ENCODE measurements at regions not wholly inside any gene's neighbourhood (a gene's known extent, or its start where the extent isn't known, plus 50 kb on each side); places are given as distances from the start of the nearest gene placed in this dataset.

DNA sequence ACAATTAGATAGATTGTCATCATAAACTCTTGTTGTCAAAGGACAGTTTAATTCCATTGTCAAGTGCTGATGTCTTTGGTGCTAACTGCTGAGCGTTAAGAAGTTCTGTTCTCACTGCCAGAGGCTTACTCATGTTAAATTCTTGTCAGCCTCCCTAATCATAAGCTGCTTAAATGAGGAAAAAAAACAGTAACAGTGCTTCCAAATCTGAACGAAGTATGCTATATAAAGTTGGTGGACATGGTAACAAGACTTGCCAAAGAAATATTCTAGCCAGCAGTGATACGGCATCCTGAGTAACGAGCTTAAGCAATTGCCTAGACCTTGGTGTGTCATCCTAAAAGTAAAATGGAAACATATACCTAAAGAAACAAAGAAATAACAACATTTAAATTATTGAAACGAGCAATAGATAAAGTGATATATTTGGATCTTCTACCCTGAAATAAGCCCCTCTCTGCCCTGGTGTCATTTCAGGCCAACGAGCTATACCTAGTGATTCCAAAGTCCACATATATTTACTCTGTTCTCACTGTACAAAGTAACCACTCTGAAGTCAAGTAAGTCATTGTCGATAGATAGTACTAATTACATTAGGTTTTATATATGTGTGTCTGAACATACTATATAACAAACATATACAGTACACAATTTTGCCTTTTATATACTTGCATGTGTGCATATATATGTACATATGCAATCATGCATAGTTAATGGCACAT is 339.7 kb upstream of the HS3ST1 start:
- TF ChIP-seq, protein P1, sequence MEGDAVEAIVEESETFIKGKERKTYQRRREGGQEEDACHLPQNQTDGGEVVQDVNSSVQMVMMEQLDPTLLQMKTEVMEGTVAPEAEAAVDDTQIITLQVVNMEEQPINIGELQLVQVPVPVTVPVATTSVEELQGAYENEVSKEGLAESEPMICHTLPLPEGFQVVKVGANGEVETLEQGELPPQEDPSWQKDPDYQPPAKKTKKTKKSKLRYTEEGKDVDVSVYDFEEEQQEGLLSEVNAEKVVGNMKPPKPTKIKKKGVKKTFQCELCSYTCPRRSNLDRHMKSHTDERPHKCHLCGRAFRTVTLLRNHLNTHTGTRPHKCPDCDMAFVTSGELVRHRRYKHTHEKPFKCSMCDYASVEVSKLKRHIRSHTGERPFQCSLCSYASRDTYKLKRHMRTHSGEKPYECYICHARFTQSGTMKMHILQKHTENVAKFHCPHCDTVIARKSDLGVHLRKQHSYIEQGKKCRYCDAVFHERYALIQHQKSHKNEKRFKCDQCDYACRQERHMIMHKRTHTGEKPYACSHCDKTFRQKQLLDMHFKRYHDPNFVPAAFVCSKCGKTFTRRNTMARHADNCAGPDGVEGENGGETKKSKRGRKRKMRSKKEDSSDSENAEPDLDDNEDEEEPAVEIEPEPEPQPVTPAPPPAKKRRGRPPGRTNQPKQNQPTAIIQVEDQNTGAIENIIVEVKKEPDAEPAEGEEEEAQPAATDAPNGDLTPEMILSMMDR (IDR thresholded peaks at IDR 0.05; ENCODE audit: extremely low read depth, insufficient read depth, missing control alignments): no peak
- in situ Hi-C loops (cut with MboI; ENCODE audit: low pct_unique_long_range_greater_than_20kb, low sequenced_read_pairs, unreplicated experiment): no loop called here
- no peak for DNase-seq (ENCODE audit: low spot score)

DNA sequence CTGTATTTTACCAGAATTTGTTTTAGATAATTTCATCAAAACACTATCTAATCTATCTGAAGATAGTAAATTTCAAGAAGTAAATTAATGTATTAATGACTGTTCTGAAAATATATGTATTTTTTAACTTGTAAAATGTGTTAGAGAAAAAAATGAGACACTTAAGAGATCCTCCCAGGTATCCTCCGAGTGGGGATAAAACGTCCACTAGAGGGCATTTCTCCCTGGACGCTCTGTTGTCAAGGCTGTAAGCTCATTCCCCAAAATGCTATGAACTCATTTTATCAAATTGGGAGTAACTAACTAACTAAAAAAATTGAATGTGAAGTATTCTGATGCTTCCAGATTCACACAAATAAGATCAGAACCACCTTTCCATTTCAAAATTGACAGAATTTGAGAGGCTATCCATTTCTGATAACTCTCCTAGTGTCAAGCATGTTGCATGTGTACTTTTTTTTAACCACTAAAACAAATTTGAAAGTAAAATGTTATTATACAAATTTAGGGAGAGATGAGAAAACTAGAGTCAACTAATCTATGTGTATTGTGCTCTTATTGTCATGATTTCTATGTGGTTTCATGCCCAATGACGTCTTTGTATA is 337.3 kb upstream of the HS3ST1 start:
- TF ChIP-seq, protein P1 (IDR thresholded peaks at IDR 0.05; ENCODE audit: extremely low read depth, insufficient read depth, missing control alignments): peak; percentile 68
- peak; percentile 17 for DNase-seq (ENCODE audit: low spot score)
- in situ Hi-C loops (cut with MboI; ENCODE audit: low pct_unique_long_range_greater_than_20kb, low sequenced_read_pairs, unreplicated experiment): no loop called here

DNA sequence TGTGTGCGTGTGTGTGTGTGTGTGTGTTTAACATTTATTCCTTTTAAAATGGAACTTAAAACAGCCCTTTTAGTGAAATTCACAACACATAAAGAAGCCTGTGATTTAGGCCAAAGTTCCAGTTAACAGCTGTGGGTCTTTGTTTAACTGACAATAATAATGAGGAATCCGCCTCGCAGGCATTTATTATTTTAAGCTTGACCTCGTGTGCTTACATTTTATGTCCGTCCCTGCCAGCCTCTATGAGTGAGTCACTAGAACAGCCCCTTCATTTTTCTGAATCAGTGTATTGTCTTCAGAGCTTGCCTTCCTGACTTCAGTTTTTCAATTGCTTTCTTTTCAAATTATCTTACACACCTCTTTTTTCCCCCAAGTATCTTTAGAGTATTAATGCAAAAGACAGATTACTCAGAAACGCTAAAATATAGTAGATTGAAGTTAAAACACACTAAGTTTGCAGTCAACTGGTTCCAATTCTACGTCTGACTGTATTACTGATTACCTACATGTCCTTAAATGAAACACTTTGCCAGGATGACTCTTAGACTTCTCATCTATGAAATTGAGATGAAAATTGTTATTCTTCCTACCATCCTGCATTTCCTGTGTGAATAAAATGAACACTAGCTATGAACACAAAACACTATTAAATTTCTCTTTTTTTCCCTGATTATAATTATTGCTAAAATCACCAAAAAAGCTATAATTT is 319.6 kb upstream of the HS3ST1 start:
- TF ChIP-seq, protein P1 (IDR thresholded peaks at IDR 0.05; ENCODE audit: extremely low read depth, insufficient read depth, missing control alignments): no peak
- DNase-seq (ENCODE audit: low spot score): no peak
- in situ Hi-C loops (cut with MboI; ENCODE audit: low pct_unique_long_range_greater_than_20kb, low sequenced_read_pairs, unreplicated experiment): no loop called here

DNA sequence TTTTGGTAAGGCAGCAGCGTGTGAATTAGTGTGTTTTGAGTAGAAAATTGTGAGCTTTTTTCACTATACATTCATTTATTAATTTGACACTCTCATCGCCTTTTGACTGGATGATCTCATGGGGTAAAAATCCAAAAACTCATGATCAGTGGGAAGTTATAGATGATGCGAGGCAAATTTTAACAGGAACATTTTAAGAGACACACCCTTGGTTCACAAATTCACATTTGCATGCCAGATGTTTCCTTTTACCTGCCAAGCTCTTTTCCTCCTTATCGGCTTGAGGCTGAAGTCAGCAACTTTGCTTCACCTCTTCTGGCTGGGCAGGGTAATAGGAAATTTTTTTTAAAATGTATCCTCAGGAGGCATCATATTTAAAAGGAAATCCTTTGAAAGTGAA is 318.0 kb upstream of the HS3ST1 start:
- TF ChIP-seq, protein P1 (IDR thresholded peaks at IDR 0.05; ENCODE audit: extremely low read depth, insufficient read depth, missing control alignments): no peak
- in situ Hi-C loops (cut with MboI; ENCODE audit: low pct_unique_long_range_greater_than_20kb, low sequenced_read_pairs, unreplicated experiment): no loop called here
- no peak for DNase-seq (ENCODE audit: low spot score)

- TF ChIP-seq, protein P1 (IDR thresholded peaks at IDR 0.05; ENCODE audit: extremely low read depth, insufficient read depth, missing control alignments): no peak
- in situ Hi-C loops (cut with MboI; ENCODE audit: low pct_unique_long_range_greater_than_20kb, low sequenced_read_pairs, unreplicated experiment): no loop called here
- DNase-seq (ENCODE audit: low spot score): no peak
Observed at GRCh38 chr4:11743976-11744375, 315.3 kb upstream of the HS3ST1 start.

DNA sequence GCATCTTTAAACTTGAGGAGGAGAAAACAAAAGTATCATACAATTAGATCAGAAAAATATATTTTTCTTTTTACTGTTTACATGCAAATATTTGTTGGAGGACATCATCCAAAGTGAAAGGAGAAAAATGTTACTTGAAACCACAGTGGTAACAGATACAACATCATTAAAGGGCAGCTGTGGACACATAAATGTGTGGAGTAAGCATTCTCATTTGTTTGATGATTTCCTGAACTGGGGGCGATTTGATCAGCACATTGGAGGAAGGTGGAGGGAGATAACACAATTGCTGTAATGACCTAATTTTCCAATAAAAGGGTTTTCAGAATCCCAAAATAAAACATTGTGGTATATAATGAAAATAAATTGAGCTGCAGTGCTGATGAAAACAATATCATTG is 314.5 kb upstream of the HS3ST1 start:
- TF ChIP-seq, protein P1 (IDR thresholded peaks at IDR 0.05; ENCODE audit: extremely low read depth, insufficient read depth, missing control alignments): no peak
- no peak for DNase-seq (ENCODE audit: low spot score)
- in situ Hi-C loops (cut with MboI; ENCODE audit: low pct_unique_long_range_greater_than_20kb, low sequenced_read_pairs, unreplicated experiment): no loop called here

Data from GM13977 (cell line).